T-helper 17 cell (primary cell): ENCODE measurements at regions not wholly inside any gene's neighbourhood (a gene's known extent, or its start where the extent isn't known, plus 50 kb on each side); places are given as distances from the start of the nearest gene placed in this dataset.
A peak's percentile ranks its signal among the peaks of the same experiment; 100 is the strongest.
"Not testable (repeated sequence)": the region's sequence is repeated elsewhere in the genome, so short reads cannot be mapped to it uniquely, and the experiment has no call there.

Experiments
- ATAC-seq: fragments of 150-1000 bp; cut with Tn5 transposase; 2 replicates; pipeline ENCODE4 v1.10.0; 2021; ENCODE audit warnings: mild to moderate bottlenecking, moderate library complexity
- DNase-seq, 3 donors: peaks; one replicate each; pipeline versions ENCODE4 v3.0.0 to v3.0.0-alpha.2; 2020 to 2021
- H3K9me3 ChIP-seq: one replicate; pipeline ENCODE4 v1.7.0; 2013; ENCODE audit warnings: low read length, mild to moderate bottlenecking; ENCODE audit not compliant: control insufficient read depth, poor library complexity, severe bottlenecking
- H3K27ac Mint-ChIP-seq: one replicate; pipeline ENCODE4 v1.8.0; 2022; ENCODE audit warnings: mild to moderate bottlenecking, moderate library complexity, mixed read lengths
- H3K27me3 Mint-ChIP-seq: one replicate; pipeline ENCODE4 v1.8.0; 2022; ENCODE audit warnings: mixed read lengths
- H3K36me3 Mint-ChIP-seq: one replicate; pipeline ENCODE4 v1.8.0; 2022; ENCODE audit warnings: low read depth, mixed read lengths
- H3K4me1 Mint-ChIP-seq: one replicate; pipeline ENCODE4 v1.8.0; 2022; ENCODE audit warnings: mild to moderate bottlenecking, mixed read lengths
- H3K4me3 Mint-ChIP-seq: one replicate; pipeline ENCODE4 v1.8.0; 2022; ENCODE audit warnings: mild to moderate bottlenecking, moderate library complexity, mixed read lengths

- Mint-ChIP-seq H3K4me3 (no peak overlapping the region), H3K36me3 (no peaks in the 10 kb centered on the region), H3K27ac (no peak overlapping the region), H3K4me1 (no peaks in the 10 kb centered on the region), H3K27me3 (no peaks in the 10 kb centered on the region)
- DNase-seq (no peak), ATAC-seq (no peak)
- peaks cover 2% of the 10 kb centered on the region for H3K9me3 ChIP-seq
These were observed 530.4 kb upstream of the PTPRD start for GRCh38 chr9:11142965-11143738.

GRCh38 chr9:11144746-11145145, 531.9 kb upstream of the PTPRD start:
- Mint-ChIP-seq H3K27ac (no peak overlapping the region), H3K4me3 (no peak overlapping the region), H3K4me1 (no peaks in the 10 kb centered on the region), H3K36me3 (no peaks in the 10 kb centered on the region), H3K27me3 (no peaks in the 10 kb centered on the region)
- peaks cover 2% of the 10 kb centered on the region for H3K9me3 ChIP-seq
- ATAC-seq (no peak), DNase-seq (no peak)

GRCh38 chr9:11148189-11148588, 535.4 kb upstream of the PTPRD start:
- Mint-ChIP-seq H3K36me3 (no peaks in the 10 kb centered on the region), H3K27ac (no peak overlapping the region), H3K4me3 (no peak overlapping the region), H3K27me3 (no peaks in the 10 kb centered on the region), H3K4me1 (no peaks in the 10 kb centered on the region)
- H3K9me3 ChIP-seq, result no peaks in the 10 kb centered on the region
- ATAC-seq, result no peak
- DNase-seq, result no peak

DNA sequence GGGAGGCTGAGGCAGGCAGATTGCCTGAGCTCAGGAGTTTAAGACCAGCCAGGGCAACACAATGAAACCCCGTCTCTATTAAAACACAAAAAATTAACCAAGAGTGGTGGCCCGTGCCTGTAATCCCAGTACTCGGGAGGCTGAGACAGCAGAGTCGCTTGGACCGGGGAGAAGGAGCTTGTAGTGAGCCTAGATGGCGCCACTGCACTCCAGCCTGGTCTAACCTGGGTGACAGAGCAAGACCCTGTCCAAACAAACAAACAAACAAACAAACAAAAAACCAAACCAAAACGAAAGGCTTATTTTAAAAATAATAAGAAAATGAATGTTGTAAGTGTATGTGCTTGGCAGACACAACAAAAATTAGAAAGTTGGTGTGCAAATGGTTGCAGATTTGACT, 536.3 kb upstream of the PTPRD start:
- DNase-seq, result no peak
- ATAC-seq, result no peak
- Mint-ChIP-seq H3K27me3 (no peaks in the 10 kb centered on the region), H3K4me3 (no peak overlapping the region), H3K27ac (no peak overlapping the region), H3K36me3 (no peaks in the 10 kb centered on the region), H3K4me1 (no peaks in the 10 kb centered on the region)
- H3K9me3 ChIP-seq, result no peaks in the 10 kb centered on the region

DNA sequence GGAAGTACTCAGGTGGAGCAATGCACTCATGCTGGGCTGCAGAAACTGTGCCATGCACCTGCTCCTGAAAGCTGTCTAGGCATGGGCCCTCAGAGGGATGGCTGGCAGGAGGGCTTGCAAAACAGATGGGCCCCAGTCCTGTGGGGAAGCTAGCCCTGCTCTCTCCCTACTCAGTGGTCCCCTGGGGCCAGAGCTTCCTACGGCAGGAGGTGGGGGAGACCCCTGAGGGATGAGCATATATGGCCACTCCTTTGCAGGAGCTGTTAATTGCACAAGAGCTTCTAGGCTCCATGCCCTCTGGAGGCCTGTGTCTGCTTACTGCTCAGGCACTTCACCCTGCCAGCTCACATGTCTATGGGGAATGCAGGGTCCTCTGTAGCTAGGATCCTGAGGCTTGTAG, 545.3 kb upstream of the PTPRD start:
- DNase-seq (peak in 1 of 3 donors; percentile 5), ATAC-seq (no peak)
- Mint-ChIP-seq H3K4me3 (no peak overlapping the region), H3K27ac (no peak overlapping the region), H3K27me3 (no peaks in the 10 kb centered on the region), H3K36me3 (no peaks in the 10 kb centered on the region), H3K4me1 (no peaks in the 10 kb centered on the region)
- no peaks in the 10 kb centered on the region for H3K9me3 ChIP-seq

GRCh38 chr9:11158676-11159075, 545.9 kb upstream of the PTPRD start:
- Mint-ChIP-seq H3K36me3 (no peaks in the 10 kb centered on the region), H3K27ac (no peak overlapping the region), H3K4me3 (no peak overlapping the region), H3K27me3 (no peaks in the 10 kb centered on the region), H3K4me1 (no peaks in the 10 kb centered on the region)
- ATAC-seq (no peak), DNase-seq (no peak)
- no peaks in the 10 kb centered on the region for H3K9me3 ChIP-seq

DNA sequence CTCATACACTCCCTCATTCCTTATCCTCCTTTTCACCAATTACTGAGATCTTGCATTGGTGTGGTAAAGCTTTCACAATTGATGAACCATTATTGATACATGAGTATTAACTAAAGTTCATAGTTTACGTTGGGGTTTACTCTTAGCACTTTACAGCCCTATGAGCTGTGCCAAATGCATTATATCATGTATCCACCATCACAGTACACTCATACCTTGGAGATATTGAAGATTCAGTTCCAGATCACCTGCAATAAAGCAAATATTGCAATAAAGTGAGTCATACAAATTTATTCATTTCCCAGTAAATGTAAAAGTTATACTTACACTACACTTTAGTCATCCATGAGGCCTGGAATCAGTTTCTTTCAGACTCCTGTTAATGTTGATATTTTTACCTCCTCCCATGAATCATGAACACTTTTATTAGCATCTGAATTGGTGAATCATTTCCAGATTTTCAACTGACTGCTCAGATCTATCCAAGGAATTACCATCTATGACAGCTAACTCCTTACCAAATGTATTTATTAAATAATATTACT, 546.6 kb upstream of the PTPRD start:
- no peak overlapping the region for H3K4me3 Mint-ChIP-seq
- H3K4me1 Mint-ChIP-seq, result no peaks in the 10 kb centered on the region
- H3K27me3 Mint-ChIP-seq, result no peaks in the 10 kb centered on the region
- no peaks in the 10 kb centered on the region for H3K36me3 Mint-ChIP-seq
- ATAC-seq (no peak), DNase-seq (no peak)
- H3K9me3 ChIP-seq, result no peaks in the 10 kb centered on the region
- no peak overlapping the region for H3K27ac Mint-ChIP-seq

DNA sequence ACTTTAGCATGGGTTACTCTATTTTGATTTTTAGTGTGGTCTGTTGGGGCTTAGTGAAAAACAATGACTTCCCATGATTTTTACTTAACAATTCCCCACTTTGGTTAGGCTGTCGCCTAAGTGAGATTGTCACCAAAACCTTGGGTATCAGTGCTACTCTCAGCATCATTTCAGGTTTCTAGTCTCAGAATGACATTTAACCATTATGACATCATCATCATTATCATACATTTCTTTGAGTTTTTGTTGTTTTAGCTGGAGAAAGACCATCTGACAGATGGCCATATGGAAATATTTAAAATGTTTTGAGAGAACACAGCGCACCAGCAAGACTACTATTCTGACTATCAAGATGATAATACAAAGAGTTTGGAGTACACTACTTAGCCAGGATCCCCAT, 551.0 kb upstream of the PTPRD start:
- Mint-ChIP-seq H3K27ac (no peak overlapping the region), H3K27me3 (no peaks in the 10 kb centered on the region), H3K4me3 (no peak overlapping the region), H3K36me3 (no peaks in the 10 kb centered on the region), H3K4me1 (no peaks in the 10 kb centered on the region)
- ATAC-seq (no peak), DNase-seq (no peak)
- H3K9me3 ChIP-seq, result peaks cover 3% of the 10 kb centered on the region

DNA sequence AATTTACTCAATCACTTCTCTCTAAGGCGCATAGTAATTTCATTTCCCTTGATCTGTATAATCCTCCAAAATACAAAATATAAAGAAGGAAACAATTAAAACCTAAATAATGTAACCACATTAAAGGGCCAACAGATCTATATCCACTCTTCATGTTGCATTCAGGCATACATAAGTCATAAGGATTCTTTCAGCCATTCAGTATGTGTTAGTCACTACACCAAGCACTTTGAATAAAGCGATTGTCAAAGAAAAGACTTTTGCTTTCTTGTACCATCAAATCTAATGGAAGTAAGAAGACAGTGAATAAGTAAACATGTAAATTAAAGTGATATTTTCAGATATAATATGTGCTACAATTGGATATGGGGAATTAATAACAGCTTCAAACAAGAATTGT, 569.2 kb upstream of the PTPRD start:
- H3K9me3 ChIP-seq, result peaks cover 5% of the 10 kb centered on the region
- H3K27me3 Mint-ChIP-seq, result no peaks in the 10 kb centered on the region
- H3K36me3 Mint-ChIP-seq, result no peaks in the 10 kb centered on the region
- H3K4me1 Mint-ChIP-seq, result no peaks in the 10 kb centered on the region
- H3K27ac Mint-ChIP-seq, result no peak overlapping the region
- no peak overlapping the region for H3K4me3 Mint-ChIP-seq
- ATAC-seq (no peak), DNase-seq (no peak)

DNA sequence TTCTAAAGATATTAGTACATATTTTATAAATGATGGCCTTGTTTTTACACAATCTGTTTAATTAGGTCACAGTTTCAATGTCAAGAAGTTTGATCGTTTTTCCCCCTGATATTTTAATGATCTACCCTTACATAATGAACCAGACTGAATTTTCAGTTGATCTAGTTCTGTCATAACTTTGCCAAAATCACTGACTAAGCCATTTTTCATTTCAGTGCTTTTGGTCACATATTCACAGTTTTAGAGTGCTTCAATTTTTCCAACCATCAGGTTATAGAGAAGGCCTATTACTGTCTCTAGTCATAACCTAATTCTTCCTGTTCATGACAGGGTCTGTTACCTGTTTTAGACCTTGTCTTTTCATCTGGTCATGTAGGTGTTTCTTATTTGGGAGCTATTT, 577.9 kb upstream of the PTPRD start:
- Mint-ChIP-seq H3K36me3 (no peaks in the 10 kb centered on the region), H3K4me3 (no peak overlapping the region), H3K27ac (no peak overlapping the region), H3K4me1 (no peaks in the 10 kb centered on the region), H3K27me3 (no peaks in the 10 kb centered on the region)
- no peak for DNase-seq
- H3K9me3 ChIP-seq, result no peaks in the 10 kb centered on the region
- ATAC-seq, result no peak

DNA sequence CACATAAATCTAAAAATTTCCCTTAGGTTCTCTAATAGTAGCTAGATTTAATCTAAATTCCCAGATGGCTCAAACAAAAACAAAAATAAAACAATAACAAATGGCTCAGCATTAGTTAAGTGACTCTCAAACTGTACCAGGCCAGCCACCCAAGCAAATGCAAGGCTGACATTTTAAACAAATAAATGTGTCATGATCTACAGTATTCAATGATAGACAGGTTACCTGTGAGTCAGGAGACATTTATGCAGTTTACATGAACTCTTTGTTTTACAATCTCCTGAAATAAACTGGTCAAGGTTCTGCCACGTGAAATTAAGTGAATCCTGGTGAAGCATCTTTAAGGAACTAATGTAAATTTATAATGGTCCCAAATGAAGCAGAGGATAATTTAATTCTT, 580.2 kb upstream of the PTPRD start:
- Mint-ChIP-seq H3K4me1 (no peaks in the 10 kb centered on the region), H3K36me3 (no peaks in the 10 kb centered on the region), H3K4me3 (no peak overlapping the region), H3K27me3 (no peaks in the 10 kb centered on the region), H3K27ac (no peak overlapping the region)
- ATAC-seq (no peak), DNase-seq (no peak)
- no peaks in the 10 kb centered on the region for H3K9me3 ChIP-seq

GRCh38 chr9:11194246-11194645, 581.4 kb upstream of the PTPRD start:
- no peak overlapping the region for H3K4me3 Mint-ChIP-seq
- H3K4me1 Mint-ChIP-seq, result no peaks in the 10 kb centered on the region
- no peaks in the 10 kb centered on the region for H3K9me3 ChIP-seq
- no peaks in the 10 kb centered on the region for H3K27me3 Mint-ChIP-seq
- ATAC-seq (no peak), DNase-seq (no peak)
- no peaks in the 10 kb centered on the region for H3K36me3 Mint-ChIP-seq
- H3K27ac Mint-ChIP-seq, result no peak overlapping the region

DNA sequence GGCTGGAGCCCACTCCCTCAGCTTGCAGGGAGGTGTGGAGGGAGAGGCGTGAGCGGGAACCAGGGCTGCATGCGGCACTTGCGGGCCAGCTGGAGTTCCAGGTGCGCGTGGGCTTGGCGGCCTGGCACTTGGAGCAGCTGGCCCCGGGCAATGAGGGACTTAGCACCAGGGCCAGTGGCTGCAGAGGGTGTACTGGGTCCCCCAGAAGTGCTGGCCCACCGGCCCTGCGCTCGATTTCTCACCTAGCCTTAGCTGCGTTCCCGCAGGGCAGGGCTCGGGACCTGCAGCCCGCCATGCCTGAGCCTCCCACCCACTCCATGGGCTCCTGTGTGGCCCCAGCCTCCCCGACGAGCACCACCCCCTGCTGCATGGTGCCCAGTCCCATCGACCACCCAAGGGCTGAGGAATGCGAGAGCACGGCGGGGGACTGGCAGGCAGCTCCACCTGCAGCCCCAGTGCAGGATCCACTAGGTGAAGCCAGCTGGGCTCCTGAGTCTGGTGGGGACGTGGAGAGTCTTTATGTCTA, 584.1 kb upstream of the PTPRD start:
- not testable (repeated sequence) for H3K27ac Mint-ChIP-seq, H3K4me3 Mint-ChIP-seq, H3K9me3 ChIP-seq, H3K36me3 Mint-ChIP-seq, DNase-seq, H3K27me3 Mint-ChIP-seq, ATAC-seq, H3K4me1 Mint-ChIP-seq

- DNase-seq, result no peak
- H3K4me1 Mint-ChIP-seq, result no peaks in the 10 kb centered on the region
- no peak for ATAC-seq
- no peaks in the 10 kb centered on the region for H3K27me3 Mint-ChIP-seq
- no peak overlapping the region for H3K27ac Mint-ChIP-seq
- H3K4me3 Mint-ChIP-seq, result no peak overlapping the region
- no peaks in the 10 kb centered on the region for H3K9me3 ChIP-seq
- no peaks in the 10 kb centered on the region for H3K36me3 Mint-ChIP-seq
These were observed 586.5 kb upstream of the PTPRD start for GRCh38 chr9:11199335-11199734.
